ENCODE measurements at regions not wholly inside any gene's neighbourhood (a gene's known extent, or its start where the extent isn't known, plus 50 kb on each side); places are given as distances from the start of the nearest gene placed in this dataset.

GRCh38 chr21:20388400-20388799 lies 609.8 kb upstream of the NCAM2 start:
- DNase-seq: no peak
- no peak overlapping the region for H3K27ac Mint-ChIP-seq
- CTCF ChIA-PET: no interaction called here

GRCh38 chr21:20396798-20397197 lies 601.4 kb upstream of the NCAM2 start:
- CTCF ChIA-PET: no interaction called here
- Mint-ChIP-seq H3K9me3 (peaks cover 11% of the 10 kb centered on the region), H3K27ac (no peak overlapping the region), H3K36me3 (ENCODE audit: low read depth) (no peaks in the 10 kb centered on the region), H3K4me3 (no peak overlapping the region), H3K27me3 (no peaks in the 10 kb centered on the region), H3K4me1 (no peaks in the 10 kb centered on the region)
- no peak for DNase-seq
- POLR2A ChIA-PET: no interaction called here

More at GRCh38 chr21:20388400-20388799, 609.8 kb upstream of the NCAM2 start:
- Mint-ChIP-seq H3K36me3 (ENCODE audit: low read depth) (no peaks in the 10 kb centered on the region), H3K27me3 (no peaks in the 10 kb centered on the region), H3K4me3 (no peak overlapping the region), H3K9me3 (peaks cover 14% of the 10 kb centered on the region), H3K4me1 (no peaks in the 10 kb centered on the region)
- POLR2A ChIA-PET: no interaction called here

GRCh38 chr21:20404915-20405314 lies 593.3 kb upstream of the NCAM2 start:
- Mint-ChIP-seq H3K27ac (no peak overlapping the region), H3K27me3 (no peaks in the 10 kb centered on the region), H3K4me1 (no peaks in the 10 kb centered on the region), H3K36me3 (ENCODE audit: low read depth) (no peaks in the 10 kb centered on the region), H3K4me3 (no peak overlapping the region), H3K9me3 (peaks cover 16% of the 10 kb centered on the region)
- CTCF ChIA-PET: no interaction called here
- no peak for DNase-seq
- POLR2A ChIA-PET: no interaction called here

DNA sequence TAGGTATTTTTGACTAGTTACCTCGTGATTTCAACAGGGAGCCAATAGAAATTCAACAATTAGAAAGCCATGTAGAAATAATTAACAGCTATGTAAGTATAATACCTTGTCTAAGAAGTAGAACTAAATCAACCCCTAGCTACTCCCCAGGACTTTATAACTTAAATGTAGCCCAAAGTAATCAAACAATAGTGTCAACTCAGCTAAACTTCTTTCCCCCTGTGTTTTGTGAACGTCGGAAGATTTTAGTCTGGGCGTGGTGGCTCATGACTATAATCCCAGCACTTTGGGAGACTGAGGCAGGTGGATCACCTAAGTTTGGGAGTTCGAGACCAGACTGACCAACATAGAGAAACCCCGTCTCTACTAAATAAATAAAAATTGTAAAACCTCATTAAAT lies 579.9 kb upstream of the NCAM2 start:
- Mint-ChIP-seq H3K36me3 (ENCODE audit: low read depth) (no peaks in the 10 kb centered on the region), H3K27ac (no peak overlapping the region), H3K4me3 (no peak overlapping the region), H3K9me3 (peaks cover 25% of the 10 kb centered on the region), H3K4me1 (no peaks in the 10 kb centered on the region), H3K27me3 (no peaks in the 10 kb centered on the region)
- no peak for DNase-seq
- CTCF ChIA-PET: no interaction called here
- POLR2A ChIA-PET: no interaction called here

DNA sequence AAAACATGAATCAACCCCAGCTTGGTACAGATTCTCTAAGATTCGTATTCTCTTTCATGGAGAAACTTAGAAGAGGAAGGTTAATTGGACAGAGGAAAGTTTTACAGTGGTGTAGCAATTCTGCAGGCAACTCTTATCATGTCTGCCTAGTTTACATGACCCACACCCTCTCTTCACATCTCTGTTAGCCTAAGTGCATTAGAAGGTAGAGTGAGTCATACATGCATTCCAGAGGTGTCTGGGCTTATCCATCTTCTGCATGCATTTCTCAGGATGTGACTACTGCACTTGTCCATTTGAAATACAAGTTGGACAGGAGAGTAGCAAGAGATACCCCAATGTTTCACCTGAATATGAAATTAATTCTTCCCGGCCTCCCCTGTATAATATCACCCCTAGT lies 578.4 kb upstream of the NCAM2 start:
- Mint-ChIP-seq H3K4me3 (no peak overlapping the region), H3K9me3 (peaks cover 20% of the 10 kb centered on the region), H3K27ac (no peak overlapping the region), H3K4me1 (no peaks in the 10 kb centered on the region), H3K27me3 (no peaks in the 10 kb centered on the region), H3K36me3 (ENCODE audit: low read depth) (no peaks in the 10 kb centered on the region)
- DNase-seq: no peak
- ChIA-PET POLR2A (no interaction called here), CTCF (no interaction called here)

DNA sequence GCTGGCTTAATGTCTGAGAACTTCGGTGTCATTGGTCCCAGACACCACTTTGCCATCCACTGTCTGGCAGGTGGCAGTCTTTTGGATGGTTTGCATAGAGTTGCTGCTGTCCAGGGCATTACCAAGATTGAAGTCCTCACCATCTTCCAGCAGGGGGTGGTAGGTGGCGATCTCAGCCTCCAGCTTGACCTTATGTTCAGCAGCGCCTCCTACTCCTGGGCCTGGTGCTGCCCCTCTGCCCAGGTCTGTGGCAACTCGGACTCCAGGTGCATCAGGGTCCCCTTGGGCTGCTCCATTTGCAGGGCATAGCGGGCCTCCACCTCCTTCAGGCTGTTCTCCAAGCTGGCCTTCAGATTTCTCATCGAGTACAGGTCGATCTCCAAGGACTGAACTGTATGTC lies 573.3 kb upstream of the NCAM2 start:
- CTCF ChIA-PET: no interaction called here
- POLR2A ChIA-PET: no interaction called here
- Mint-ChIP-seq H3K9me3 (peaks cover 23% of the 10 kb centered on the region), H3K4me3 (no peak overlapping the region), H3K4me1 (no peaks in the 10 kb centered on the region), H3K36me3 (ENCODE audit: low read depth) (no peaks in the 10 kb centered on the region), H3K27me3 (no peaks in the 10 kb centered on the region), H3K27ac (no peak overlapping the region)
- DNase-seq: no peak

DNA sequence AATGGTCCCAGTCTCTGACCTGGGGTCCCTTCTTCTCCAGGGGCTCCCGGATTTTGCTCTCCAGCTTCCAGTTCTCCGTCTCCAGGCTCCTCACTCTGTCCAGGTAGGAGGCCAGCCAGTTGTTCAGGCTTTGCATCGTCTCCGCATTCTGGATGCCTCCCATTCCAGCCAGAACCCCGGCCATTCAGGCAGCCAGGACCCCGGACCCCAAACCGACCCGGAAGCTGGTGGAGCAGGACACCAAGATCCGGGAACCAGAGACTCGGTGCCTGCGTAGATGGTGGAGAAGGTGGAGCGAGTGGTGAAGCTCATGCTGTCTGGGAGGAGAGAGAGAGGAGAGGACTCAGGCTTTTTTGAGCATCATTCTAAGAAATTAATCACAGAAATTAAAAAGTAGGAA lies 572.4 kb upstream of the NCAM2 start:
- Mint-ChIP-seq H3K9me3 (peaks cover 17% of the 10 kb centered on the region), H3K27me3 (no peaks in the 10 kb centered on the region), H3K4me1 (no peaks in the 10 kb centered on the region), H3K4me3 (no peak overlapping the region), H3K27ac (no peak overlapping the region), H3K36me3 (ENCODE audit: low read depth) (no peaks in the 10 kb centered on the region)
- POLR2A ChIA-PET: no interaction called here
- no peak for DNase-seq
- CTCF ChIA-PET: no interaction called here

DNA sequence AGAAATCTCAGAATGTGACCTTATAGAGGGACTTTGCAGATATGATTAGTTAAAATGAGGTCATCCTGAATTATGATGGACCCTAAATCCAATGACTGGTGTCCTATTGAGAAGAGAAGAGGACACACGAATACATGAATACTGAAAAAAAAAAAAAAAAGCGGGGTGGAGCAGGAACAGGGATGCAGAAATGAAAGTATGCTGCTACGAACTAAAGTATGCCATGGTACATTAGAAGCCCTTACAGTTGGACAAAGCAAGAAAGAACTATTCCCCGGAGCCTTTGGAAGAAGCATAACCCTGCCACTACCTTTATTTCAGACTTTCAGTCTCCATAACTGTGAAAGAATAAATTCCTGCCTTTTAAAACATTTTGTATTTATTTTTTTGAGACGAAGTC lies 557.9 kb upstream of the NCAM2 start:
- POLR2A ChIA-PET: no interaction called here
- no peak for DNase-seq
- no peak overlapping the region for H3K27ac Mint-ChIP-seq
- no peaks in the 10 kb centered on the region for H3K36me3 Mint-ChIP-seq (ENCODE audit: low read depth)
- CTCF ChIA-PET: no interaction called here
- H3K4me1 Mint-ChIP-seq: no peaks in the 10 kb centered on the region
- H3K4me3 Mint-ChIP-seq: no peak overlapping the region
- peaks cover 20% of the 10 kb centered on the region for H3K9me3 Mint-ChIP-seq
- H3K27me3 Mint-ChIP-seq: no peaks in the 10 kb centered on the region

- Mint-ChIP-seq H3K27me3 (no peaks in the 10 kb centered on the region), H3K4me3 (no peak overlapping the region), H3K9me3 (peaks cover 12% of the 10 kb centered on the region), H3K27ac (no peak overlapping the region), H3K36me3 (ENCODE audit: low read depth) (no peaks in the 10 kb centered on the region), H3K4me1 (no peaks in the 10 kb centered on the region)
- DNase-seq: no peak
- POLR2A ChIA-PET: no interaction called here
- CTCF ChIA-PET: no interaction called here
Measured at GRCh38 chr21:20443558-20444155, 554.6 kb upstream of the NCAM2 start.

DNA sequence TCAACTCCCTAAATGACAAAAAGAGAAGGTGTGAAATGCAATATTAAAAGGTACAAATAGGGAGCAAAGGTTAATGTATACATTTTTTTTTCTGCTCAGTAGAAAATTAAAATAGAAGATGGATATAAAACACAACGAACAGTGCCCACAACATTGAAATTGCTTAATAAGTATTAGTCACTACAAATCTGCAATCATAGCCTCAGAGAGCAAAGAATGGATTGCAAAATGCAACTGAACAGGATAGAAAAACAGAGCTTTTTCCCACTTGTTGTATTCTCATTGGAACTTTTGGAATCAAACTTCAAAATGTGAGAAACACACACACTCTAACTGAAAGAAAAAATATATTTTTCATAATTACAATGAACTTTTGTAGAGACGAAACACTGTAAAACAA lies 552.2 kb upstream of the NCAM2 start:
- H3K9me3 Mint-ChIP-seq: peaks cover 12% of the 10 kb centered on the region
- H3K27me3 Mint-ChIP-seq: no peaks in the 10 kb centered on the region
- ChIA-PET CTCF (interaction anchor here (0.6 kb wide), 1 partner anchor 278 kb away, joined by 3 read pairs; no protein-coding TSS in a partner anchor), POLR2A (no interaction called here)
- H3K36me3 Mint-ChIP-seq (ENCODE audit: low read depth): no peaks in the 10 kb centered on the region
- no peak overlapping the region for H3K4me3 Mint-ChIP-seq
- DNase-seq: no peak
- no peaks in the 10 kb centered on the region for H3K4me1 Mint-ChIP-seq
- H3K27ac Mint-ChIP-seq: no peak overlapping the region

GRCh38 chr21:20451046-20451445 lies 547.2 kb upstream of the NCAM2 start:
- H3K27me3 Mint-ChIP-seq: no peaks in the 10 kb centered on the region
- H3K9me3 Mint-ChIP-seq: peaks cover 7% of the 10 kb centered on the region
- no peak overlapping the region for H3K4me3 Mint-ChIP-seq
- ChIA-PET CTCF (no interaction called here), POLR2A (no interaction called here)
- no peaks in the 10 kb centered on the region for H3K4me1 Mint-ChIP-seq
- DNase-seq: no peak
- no peaks in the 10 kb centered on the region for H3K36me3 Mint-ChIP-seq (ENCODE audit: low read depth)
- H3K27ac Mint-ChIP-seq: no peak overlapping the region

GRCh38 chr21:20452935-20453334 lies 545.3 kb upstream of the NCAM2 start:
- H3K9me3 Mint-ChIP-seq: peaks cover 7% of the 10 kb centered on the region
- no peak overlapping the region for H3K27ac Mint-ChIP-seq
- no peaks in the 10 kb centered on the region for H3K36me3 Mint-ChIP-seq (ENCODE audit: low read depth)
- H3K27me3 Mint-ChIP-seq: no peaks in the 10 kb centered on the region
- no peak for DNase-seq
- H3K4me1 Mint-ChIP-seq: no peaks in the 10 kb centered on the region
- no peak overlapping the region for H3K4me3 Mint-ChIP-seq
- CTCF ChIA-PET: no interaction called here
- POLR2A ChIA-PET: no interaction called here

GRCh38 chr21:20459838-20460237 lies 538.4 kb upstream of the NCAM2 start:
- no peaks in the 10 kb centered on the region for H3K27me3 Mint-ChIP-seq
- H3K9me3 Mint-ChIP-seq: peaks cover 3% of the 10 kb centered on the region
- H3K27ac Mint-ChIP-seq: no peak overlapping the region
- no peaks in the 10 kb centered on the region for H3K4me1 Mint-ChIP-seq
- CTCF ChIA-PET: no interaction called here
- POLR2A ChIA-PET: no interaction called here
- DNase-seq: no peak
- H3K4me3 Mint-ChIP-seq: no peak overlapping the region
- H3K36me3 Mint-ChIP-seq (ENCODE audit: low read depth): no peaks in the 10 kb centered on the region

GRCh38 chr21:20463362-20463761 lies 534.8 kb upstream of the NCAM2 start:
- peaks cover 5% of the 10 kb centered on the region for H3K9me3 Mint-ChIP-seq
- no peak for DNase-seq
- CTCF ChIA-PET: no interaction called here
- POLR2A ChIA-PET: no interaction called here
- no peak overlapping the region for H3K4me3 Mint-ChIP-seq
- H3K27ac Mint-ChIP-seq: no peak overlapping the region
- H3K36me3 Mint-ChIP-seq (ENCODE audit: low read depth): no peaks in the 10 kb centered on the region
- H3K4me1 Mint-ChIP-seq: no peaks in the 10 kb centered on the region
- no peaks in the 10 kb centered on the region for H3K27me3 Mint-ChIP-seq

DNA sequence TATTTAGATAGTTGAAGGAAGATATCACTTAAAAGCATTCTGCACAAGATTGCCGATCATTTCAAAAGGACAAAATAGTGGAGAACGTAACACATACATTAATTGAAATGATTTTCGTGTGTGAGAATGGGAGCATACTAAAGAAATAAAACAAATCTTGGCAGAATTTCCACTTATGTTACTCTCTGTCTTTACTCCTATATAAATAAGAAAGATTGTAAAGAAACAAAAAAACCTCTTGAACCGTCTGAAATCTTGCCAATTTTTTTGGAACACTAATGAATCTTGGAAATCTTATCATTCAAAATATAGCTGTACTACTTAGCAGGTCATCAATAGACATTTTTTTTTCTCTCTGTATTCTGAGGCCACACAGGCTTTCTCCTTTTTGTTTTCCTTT lies 528.8 kb upstream of the NCAM2 start:
- DNase-seq: no peak
- ChIA-PET POLR2A (no interaction called here), CTCF (no interaction called here)
- Mint-ChIP-seq H3K27me3 (no peaks in the 10 kb centered on the region), H3K9me3 (peaks cover 5% of the 10 kb centered on the region), H3K4me1 (no peaks in the 10 kb centered on the region), H3K4me3 (no peak overlapping the region), H3K27ac (no peak overlapping the region), H3K36me3 (ENCODE audit: low read depth) (no peaks in the 10 kb centered on the region)

Data from activated CD4-positive, alpha-beta memory T cell treated with anti-CD3 and anti-CD28 coated beads, Interleukin-2, amount 10 ng/mL, durations not matched to agents 7 days and 5 days (primary cell).